Astrocyte (in vitro differentiated cells and primary cell): ENCODE measurements at regions not wholly inside any gene's neighbourhood (a gene's known extent, or its start where the extent isn't known, plus 50 kb on each side); places are given as distances from the start of the nearest gene placed in this dataset.

Source experiments
- DNase-seq: peaks from one replicate; pipeline ENCODE4 v3.0.0-alpha.2; 2010; ENCODE audit warnings: low read depth
- FAIRE-seq: peaks from 2 replicates; lab custom pipeline; 2011; peaks lifted over from hg19 to GRCh38; lab: Jason Lieb, UNC
- H2AFZ ChIP-seq: 2 replicates; pipeline ENCODE4 v1.6.0; 2012; ENCODE audit warnings: low read depth, low read length, inconsistent platforms
- H3K27ac ChIP-seq: 2 replicates; pipeline ENCODE4 v1.5.1; 2011; ENCODE audit warnings: low read depth, low read length, inconsistent platforms
- H3K27me3 ChIP-seq: 2 replicates; pipeline ENCODE4 v1.6.0; 2011; ENCODE audit warnings: low read length, inconsistent platforms; ENCODE audit not compliant: insufficient read depth
- H3K36me3 ChIP-seq: 2 replicates; pipeline ENCODE4 v1.5.1; 2011; ENCODE audit warnings: low read length, inconsistent platforms; ENCODE audit not compliant: insufficient read depth
- H3K4me1 ChIP-seq: 2 replicates; pipeline ENCODE4 v1.5.1; 2011; ENCODE audit warnings: low read length, inconsistent platforms; ENCODE audit not compliant: insufficient read depth
- H3K4me2 ChIP-seq: 2 replicates; pipeline ENCODE4 v1.6.0; 2012; ENCODE audit warnings: low read length, inconsistent platforms
- H3K4me3 ChIP-seq: 2 replicates; pipeline ENCODE4 v1.5.1; 2011; ENCODE audit warnings: low read depth, mild to moderate bottlenecking, low read length, inconsistent platforms; ENCODE audit not compliant: insufficient read depth
- H3K79me2 ChIP-seq: 2 replicates; pipeline ENCODE4 v1.6.0; 2012; ENCODE audit warnings: mild to moderate bottlenecking, low read length, inconsistent platforms; ENCODE audit not compliant: insufficient read depth
- H3K9ac ChIP-seq: 2 replicates; pipeline ENCODE4 v1.6.0; 2012; ENCODE audit warnings: mild to moderate bottlenecking, low read length, inconsistent platforms
- H3K9me3 ChIP-seq: 2 replicates; pipeline ENCODE4 v1.5.1; 2012; ENCODE audit warnings: low read depth, mild to moderate bottlenecking, low read length, inconsistent platforms; ENCODE audit not compliant: insufficient read depth
- H4K20me1 ChIP-seq: 2 replicates; pipeline ENCODE4 v1.6.0; 2012; ENCODE audit warnings: low read length, inconsistent platforms; ENCODE audit not compliant: insufficient read depth
- H3K27ac Mint-ChIP-seq: one replicate; pipeline ENCODE4 v1.8.0; 2021; ENCODE audit warnings: mild to moderate bottlenecking, mixed read lengths; ENCODE audit not compliant: unreplicated experiment
- H3K27me3 Mint-ChIP-seq: one replicate; pipeline ENCODE4 v1.8.0; 2021; ENCODE audit warnings: low read depth, mixed read lengths; ENCODE audit not compliant: unreplicated experiment
- H3K36me3 Mint-ChIP-seq: one replicate; pipeline ENCODE4 v1.8.0; 2021; ENCODE audit warnings: low read depth, mixed read lengths; ENCODE audit not compliant: unreplicated experiment
- H3K4me1 Mint-ChIP-seq: one replicate; pipeline ENCODE4 v1.8.0; 2021; ENCODE audit warnings: low read depth, mixed read lengths; ENCODE audit not compliant: unreplicated experiment
- H3K4me3 Mint-ChIP-seq: one replicate; pipeline ENCODE4 v1.8.0; 2021; ENCODE audit warnings: mild to moderate bottlenecking, moderate library complexity, mixed read lengths; ENCODE audit not compliant: unreplicated experiment
- H3K9me3 Mint-ChIP-seq: one replicate; pipeline ENCODE4 v1.8.0; 2021; ENCODE audit warnings: mild to moderate bottlenecking, mixed read lengths; ENCODE audit not compliant: unreplicated experiment
- EZH2 ChIP-seq: IDR thresholded peaks from 2 replicates; pipeline ENCODE4 v1.6.1; 2012; ENCODE audit warnings: mild to moderate bottlenecking, low read length, inconsistent platforms; ENCODE audit not compliant: insufficient read depth
- TF ChIP-seq, protein P1 (sequence below): IDR thresholded peaks from 2 replicates; pipeline ENCODE4 v1.5.1; 2011; ENCODE audit warnings: low read depth, mild to moderate bottlenecking, inconsistent platforms, low read length, moderate library complexity; ENCODE audit not compliant: insufficient read depth

- Histone ChIP-seq H3K9ac (no peak overlapping the region), H3K4me2 (no peak overlapping the region), H3K4me3 (no peak overlapping the region), H3K79me2 (no peaks in the 10 kb centered on the region), H4K20me1 (no peaks in the 10 kb centered on the region), H3K27me3 (peaks cover 7% of the 10 kb centered on the region), H3K9me3 (peaks cover 3% of the 10 kb centered on the region), H3K36me3 (no peaks in the 10 kb centered on the region), H3K4me1 (peaks cover 6% of the 10 kb centered on the region), H3K27ac (no peak overlapping the region), H2AFZ (no peak overlapping the region)
- TF ChIP-seq, protein P1, sequence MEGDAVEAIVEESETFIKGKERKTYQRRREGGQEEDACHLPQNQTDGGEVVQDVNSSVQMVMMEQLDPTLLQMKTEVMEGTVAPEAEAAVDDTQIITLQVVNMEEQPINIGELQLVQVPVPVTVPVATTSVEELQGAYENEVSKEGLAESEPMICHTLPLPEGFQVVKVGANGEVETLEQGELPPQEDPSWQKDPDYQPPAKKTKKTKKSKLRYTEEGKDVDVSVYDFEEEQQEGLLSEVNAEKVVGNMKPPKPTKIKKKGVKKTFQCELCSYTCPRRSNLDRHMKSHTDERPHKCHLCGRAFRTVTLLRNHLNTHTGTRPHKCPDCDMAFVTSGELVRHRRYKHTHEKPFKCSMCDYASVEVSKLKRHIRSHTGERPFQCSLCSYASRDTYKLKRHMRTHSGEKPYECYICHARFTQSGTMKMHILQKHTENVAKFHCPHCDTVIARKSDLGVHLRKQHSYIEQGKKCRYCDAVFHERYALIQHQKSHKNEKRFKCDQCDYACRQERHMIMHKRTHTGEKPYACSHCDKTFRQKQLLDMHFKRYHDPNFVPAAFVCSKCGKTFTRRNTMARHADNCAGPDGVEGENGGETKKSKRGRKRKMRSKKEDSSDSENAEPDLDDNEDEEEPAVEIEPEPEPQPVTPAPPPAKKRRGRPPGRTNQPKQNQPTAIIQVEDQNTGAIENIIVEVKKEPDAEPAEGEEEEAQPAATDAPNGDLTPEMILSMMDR = no peak
- TF ChIP-seq EZH2 = no peak
- Mint-ChIP-seq H3K4me1 (no peaks in the 10 kb centered on the region), H3K4me3 (no peak overlapping the region), H3K9me3 (peaks cover 4% of the 10 kb centered on the region), H3K27me3 (peaks cover 20% of the 10 kb centered on the region), H3K36me3 (peaks cover 2% of the 10 kb centered on the region), H3K27ac (no peak overlapping the region)
- no peak for DNase-seq
- no peak for FAIRE-seq
Measured at GRCh38 chr10:113457408-113457807, 95.4 kb upstream of the HABP2 start.

DNA sequence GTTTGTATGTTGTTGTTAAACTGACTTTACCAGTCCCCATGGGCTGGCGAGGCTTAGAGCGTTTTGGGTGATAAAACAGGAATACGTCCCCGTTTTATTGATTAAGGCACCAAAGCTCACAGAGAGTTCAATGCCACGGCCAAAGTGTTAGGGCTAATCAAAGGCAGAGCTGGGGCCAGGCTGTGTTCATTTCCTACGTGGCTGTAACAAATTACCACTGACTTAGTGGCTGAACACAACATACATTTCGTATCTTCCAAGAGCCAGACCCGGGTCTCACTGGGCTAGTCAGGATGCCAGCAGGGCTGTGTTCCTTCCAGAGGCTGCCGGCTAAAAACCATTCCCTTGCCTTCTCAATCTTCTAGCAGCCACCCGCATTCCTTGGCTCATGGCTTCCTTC, 94.4 kb upstream of the HABP2 start:
- Mint-ChIP-seq H3K4me3 (no peak overlapping the region), H3K36me3 (peaks cover 2% of the 10 kb centered on the region), H3K27me3 (peaks cover 16% of the 10 kb centered on the region), H3K27ac (no peak overlapping the region), H3K9me3 (peaks cover 4% of the 10 kb centered on the region), H3K4me1 (no peaks in the 10 kb centered on the region)
- H2AFZ ChIP-seq = no peak overlapping the region
- FAIRE-seq = no peak
- H4K20me1 ChIP-seq = no peaks in the 10 kb centered on the region
- H3K9me3 ChIP-seq = peaks cover 3% of the 10 kb centered on the region
- H3K4me2 ChIP-seq = no peak overlapping the region
- no peak for TF ChIP-seq EZH2
- TF ChIP-seq, protein P1 = no peak
- no peak for DNase-seq
- no peak overlapping the region for H3K27ac ChIP-seq
- H3K79me2 ChIP-seq = no peaks in the 10 kb centered on the region
- H3K27me3 ChIP-seq = peaks cover 6% of the 10 kb centered on the region
- no peak overlapping the region for H3K9ac ChIP-seq
- peaks cover 6% of the 10 kb centered on the region for H3K4me1 ChIP-seq
- no peak overlapping the region for H3K4me3 ChIP-seq
- no peaks in the 10 kb centered on the region for H3K36me3 ChIP-seq

DNA sequence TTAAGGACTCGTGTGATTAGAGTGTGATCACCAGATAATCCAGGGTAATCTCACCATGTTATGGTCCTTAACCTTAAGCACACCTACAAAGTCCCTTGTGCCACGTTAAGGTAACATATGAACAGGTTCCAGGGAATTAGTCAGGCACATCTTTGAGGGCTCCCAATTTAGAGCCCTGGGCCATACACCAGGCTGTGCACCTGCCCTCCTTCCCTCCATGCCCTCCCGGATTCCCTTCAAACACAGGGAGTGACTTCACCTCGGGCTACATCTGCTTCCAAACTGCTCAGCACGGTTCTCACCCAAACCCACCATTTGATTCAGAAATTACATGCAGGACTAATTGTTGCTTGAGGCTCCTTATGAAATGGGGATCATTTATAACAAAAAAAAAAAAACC, 93.9 kb upstream of the HABP2 start:
- DNase-seq = no peak

More for the DNA sequence above, 93.9 kb upstream of the HABP2 start:
- H4K20me1 ChIP-seq = no peaks in the 10 kb centered on the region
- H3K27ac Mint-ChIP-seq = no peak overlapping the region
- peaks cover 5% of the 10 kb centered on the region for H3K4me1 Mint-ChIP-seq
- peaks cover 20% of the 10 kb centered on the region for H3K27me3 Mint-ChIP-seq
- H3K36me3 ChIP-seq = no peaks in the 10 kb centered on the region
- H3K27ac ChIP-seq = no peak overlapping the region
- TF ChIP-seq, protein P1 = no peak
- no peak for TF ChIP-seq EZH2
- H3K9me3 Mint-ChIP-seq = peaks cover 4% of the 10 kb centered on the region
- peaks cover 2% of the 10 kb centered on the region for H3K36me3 Mint-ChIP-seq
- no peak for FAIRE-seq
- H3K4me2 ChIP-seq = no peak overlapping the region
- no peaks in the 10 kb centered on the region for H3K79me2 ChIP-seq
- H2AFZ ChIP-seq = no peak overlapping the region
- no peak overlapping the region for H3K9ac ChIP-seq
- H3K27me3 ChIP-seq = peaks cover 4% of the 10 kb centered on the region
- H3K4me3 Mint-ChIP-seq = no peak overlapping the region
- H3K9me3 ChIP-seq = peaks cover 3% of the 10 kb centered on the region
- no peak overlapping the region for H3K4me3 ChIP-seq
- peaks cover 6% of the 10 kb centered on the region for H3K4me1 ChIP-seq
